OCI-LY3 (cell line): ENCODE measurements at regions not wholly inside any gene's neighbourhood (a gene's known extent, or its start where the extent isn't known, plus 50 kb on each side); places are given as distances from the start of the nearest gene placed in this dataset.

Source experiments
- EZH2phosphoT487 ChIP-seq: fragments of 200-600 bp; shearing (Covaris generic); IDR thresholded peaks from 2 replicates; pipeline ENCODE4 v1.6.1; 2018; ENCODE audit warnings: antibody characterized with exemption, mixed run types, low read depth
- TF ChIP-seq, protein P1 (sequence below): fragments of 200-600, 300-600 bp; sonication (generic); IDR thresholded peaks from 2 replicates; pipeline ENCODE4 v1.5.1; 2014; ENCODE audit warnings: antibody characterized with exemption, low read length, low read depth

DNA sequence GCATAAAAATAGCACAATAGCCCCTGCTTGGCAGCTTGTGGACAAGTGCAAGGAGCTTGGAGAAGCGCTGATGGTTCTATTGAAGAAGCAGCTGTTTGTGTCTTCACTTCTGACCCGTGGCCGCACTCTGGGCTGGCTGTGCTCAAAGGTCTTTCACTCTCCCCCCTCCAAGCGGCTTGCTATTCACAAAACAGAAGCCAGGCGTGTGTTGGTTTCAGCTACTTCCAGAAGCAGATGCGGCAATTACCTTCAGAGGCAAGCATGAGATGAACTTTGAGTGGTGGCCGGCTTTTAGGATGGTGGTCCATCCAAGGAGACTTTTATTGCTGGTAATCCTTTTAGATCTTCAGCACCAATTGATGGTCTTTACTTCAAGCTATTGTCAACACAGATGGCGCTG is 188.5 kb upstream of the ARGLU1 start:
- TF ChIP-seq, protein P1, sequence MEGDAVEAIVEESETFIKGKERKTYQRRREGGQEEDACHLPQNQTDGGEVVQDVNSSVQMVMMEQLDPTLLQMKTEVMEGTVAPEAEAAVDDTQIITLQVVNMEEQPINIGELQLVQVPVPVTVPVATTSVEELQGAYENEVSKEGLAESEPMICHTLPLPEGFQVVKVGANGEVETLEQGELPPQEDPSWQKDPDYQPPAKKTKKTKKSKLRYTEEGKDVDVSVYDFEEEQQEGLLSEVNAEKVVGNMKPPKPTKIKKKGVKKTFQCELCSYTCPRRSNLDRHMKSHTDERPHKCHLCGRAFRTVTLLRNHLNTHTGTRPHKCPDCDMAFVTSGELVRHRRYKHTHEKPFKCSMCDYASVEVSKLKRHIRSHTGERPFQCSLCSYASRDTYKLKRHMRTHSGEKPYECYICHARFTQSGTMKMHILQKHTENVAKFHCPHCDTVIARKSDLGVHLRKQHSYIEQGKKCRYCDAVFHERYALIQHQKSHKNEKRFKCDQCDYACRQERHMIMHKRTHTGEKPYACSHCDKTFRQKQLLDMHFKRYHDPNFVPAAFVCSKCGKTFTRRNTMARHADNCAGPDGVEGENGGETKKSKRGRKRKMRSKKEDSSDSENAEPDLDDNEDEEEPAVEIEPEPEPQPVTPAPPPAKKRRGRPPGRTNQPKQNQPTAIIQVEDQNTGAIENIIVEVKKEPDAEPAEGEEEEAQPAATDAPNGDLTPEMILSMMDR: no peak
- no peak for TF ChIP-seq EZH2phosphoT487
